DMS153 treated with DMSO at 0.1 percent for 48 hours (cell line): ENCODE measurements at regions not wholly inside any gene's neighbourhood (a gene's known extent, or its start where the extent isn't known, plus 50 kb on each side); places are given as distances from the start of the nearest gene placed in this dataset.

Experiments
- DNase-seq: peaks from one replicate; lab custom pipeline; 2025; ENCODE audit not compliant: unreplicated experiment; lab: John Stamatoyannopoulos, UW

- DNase-seq = no peak
Observed at GRCh38 chr5:176733406-176734262, 76.7 kb upstream of the UNC5A start.

GRCh38 chr5:176734756-176735342 lies 75.5 kb upstream of the UNC5A start:
- DNase-seq = no peak

- no peak for DNase-seq
Observed at GRCh38 chr5:176735383-176736265, 74.7 kb upstream of the UNC5A start.

- DNase-seq = no peak
Observed at GRCh38 chr5:176736301-176736930, 73.9 kb upstream of the UNC5A start.

GRCh38 chr5:176736931-176737745 lies 73.2 kb upstream of the UNC5A start:
- no peak for DNase-seq

GRCh38 chr5:176737746-176738636 lies 72.4 kb upstream of the UNC5A start:
- no peak for DNase-seq

- no peak for DNase-seq
Observed at GRCh38 chr5:176738637-176739250, 71.6 kb upstream of the UNC5A start.

- peak; percentile 33 for DNase-seq
Observed at GRCh38 chr5:176739461-176740051, 70.8 kb upstream of the UNC5A start.

GRCh38 chr5:176740131-176740701 lies 70.1 kb upstream of the UNC5A start:
- no peak for DNase-seq

GRCh38 chr5:176740702-176741496 lies 69.5 kb upstream of the UNC5A start:
- DNase-seq = no peak

GRCh38 chr5:176741561-176742211 lies 68.7 kb upstream of the UNC5A start:
- no peak for DNase-seq

GRCh38 chr5:176742246-176743105 lies 67.9 kb upstream of the UNC5A start:
- DNase-seq = no peak

GRCh38 chr5:176743136-176743861 lies 67.1 kb upstream of the UNC5A start:
- DNase-seq = no peak

GRCh38 chr5:176743868-176744583 lies 66.3 kb upstream of the UNC5A start:
- no peak for DNase-seq

GRCh38 chr5:176744584-176744965 lies 65.8 kb upstream of the UNC5A start:
- DNase-seq = no peak
